ENCODE measurements at regions not wholly inside any gene's neighbourhood (a gene's known extent, or its start where the extent isn't known, plus 50 kb on each side); places are given as distances from the start of the nearest gene placed in this dataset.
"Not testable (repeated sequence)": the region's sequence is repeated elsewhere in the genome, so short reads cannot be mapped to it uniquely, and the experiment has no call there.

GRCh38 chr5:158235159-158235547 is 376.2 kb upstream of the CLINT1 start:
- H3K4me1 ChIP-seq (ENCODE audit: control insufficient read depth, insufficient read depth, low read length): no peaks in the 10 kb centered on the region
- H3K4me3 ChIP-seq (ENCODE audit: low read length): no peak overlapping the region
- no peaks in the 10 kb centered on the region for H3K27me3 ChIP-seq (ENCODE audit: control insufficient read depth, insufficient read depth)
- DNase-seq (no peak), ATAC-seq (no peak)
- H3K9me3 ChIP-seq (ENCODE audit: control insufficient read depth, low read length): no peaks in the 10 kb centered on the region
- 90% methylated on average over 4 of the region's 4 CpGs for WGBS
- no peak overlapping the region for H3K27ac ChIP-seq (ENCODE audit: low read length)
- intact Hi-C loops (cut with DNase I): no loop called here

- Histone ChIP-seq H3K4me3 (ENCODE audit: low read length) (no peak overlapping the region), H3K9me3 (ENCODE audit: control insufficient read depth, low read length) (no peaks in the 10 kb centered on the region), H3K4me1 (ENCODE audit: control insufficient read depth, insufficient read depth, low read length) (no peaks in the 10 kb centered on the region), H3K27ac (ENCODE audit: low read length) (no peak overlapping the region), H3K27me3 (ENCODE audit: control insufficient read depth, insufficient read depth) (no peaks in the 10 kb centered on the region)
- ATAC-seq: no peak
- DNase-seq: no peak
- 68% methylated on average over 11 of the region's 11 CpGs for WGBS
- intact Hi-C loops (cut with DNase I): no loop called here
These were observed 375.6 kb upstream of the CLINT1 start for GRCh38 chr5:158234323-158235158.

- DNase-seq (no peak), ATAC-seq (no peak)
- no peaks in the 10 kb centered on the region for H3K9me3 ChIP-seq (ENCODE audit: control insufficient read depth, low read length)
- no peaks in the 10 kb centered on the region for H3K27me3 ChIP-seq (ENCODE audit: control insufficient read depth, insufficient read depth)
- 86% methylated on average over 2 of the region's 2 CpGs for WGBS
- intact Hi-C loops (cut with DNase I): no loop called here
- no peak overlapping the region for H3K27ac ChIP-seq (ENCODE audit: low read length)
- H3K4me3 ChIP-seq (ENCODE audit: low read length): no peak overlapping the region
- H3K4me1 ChIP-seq (ENCODE audit: control insufficient read depth, insufficient read depth, low read length): no peaks in the 10 kb centered on the region
These were observed 374.9 kb upstream of the CLINT1 start for GRCh38 chr5:158233735-158234322.

- WGBS: 91% methylated on average over 5 of the region's 5 CpGs
- DNase-seq; H3K4me3 ChIP-seq (ENCODE audit: low read length); H3K27me3 ChIP-seq (ENCODE audit: control insufficient read depth, insufficient read depth); intact Hi-C loops (cut with DNase I); H3K4me1 ChIP-seq (ENCODE audit: control insufficient read depth, insufficient read depth, low read length); ATAC-seq; H3K9me3 ChIP-seq (ENCODE audit: control insufficient read depth, low read length); H3K27ac ChIP-seq (ENCODE audit: low read length): not testable (repeated sequence)
These were observed 368.4 kb upstream of the CLINT1 start for GRCh38 chr5:158227314-158227713.

- H3K4me3 ChIP-seq (ENCODE audit: low read length): no peak overlapping the region
- ATAC-seq (no peak), DNase-seq (no peak)
- H3K4me1 ChIP-seq (ENCODE audit: control insufficient read depth, insufficient read depth, low read length): no peaks in the 10 kb centered on the region
- intact Hi-C loops (cut with DNase I): no loop called here
- H3K27ac ChIP-seq (ENCODE audit: low read length): no peak overlapping the region
- H3K9me3 ChIP-seq (ENCODE audit: control insufficient read depth, low read length): no peaks in the 10 kb centered on the region
- WGBS: 89% methylated on average over 5 of the region's 5 CpGs
- no peaks in the 10 kb centered on the region for H3K27me3 ChIP-seq (ENCODE audit: control insufficient read depth, insufficient read depth)
These were observed 367.6 kb upstream of the CLINT1 start for GRCh38 chr5:158226496-158226895.

GRCh38 chr5:158224253-158224652 is 365.3 kb upstream of the CLINT1 start:
- H3K4me3 ChIP-seq (ENCODE audit: low read length): no peak overlapping the region
- no peak for DNase-seq
- no peaks in the 10 kb centered on the region for H3K9me3 ChIP-seq (ENCODE audit: control insufficient read depth, low read length)
- no peak overlapping the region for H3K27ac ChIP-seq (ENCODE audit: low read length)
- 89% methylated on average over 2 of the region's 2 CpGs for WGBS
- no peaks in the 10 kb centered on the region for H3K4me1 ChIP-seq (ENCODE audit: control insufficient read depth, insufficient read depth, low read length)
- H3K27me3 ChIP-seq (ENCODE audit: control insufficient read depth, insufficient read depth): no peaks in the 10 kb centered on the region
- intact Hi-C loops (cut with DNase I): no loop called here
- ATAC-seq: no peak

GRCh38 chr5:158223054-158223600 is 364.2 kb upstream of the CLINT1 start:
- DNase-seq (no peak), ATAC-seq (no peak)
- intact Hi-C loops (cut with DNase I): no loop called here
- H3K27ac ChIP-seq (ENCODE audit: low read length): no peak overlapping the region
- no peaks in the 10 kb centered on the region for H3K4me1 ChIP-seq (ENCODE audit: control insufficient read depth, insufficient read depth, low read length)
- no peak overlapping the region for H3K4me3 ChIP-seq (ENCODE audit: low read length)
- no peaks in the 10 kb centered on the region for H3K27me3 ChIP-seq (ENCODE audit: control insufficient read depth, insufficient read depth)
- WGBS: 84% methylated on average over 7 of the region's 7 CpGs
- H3K9me3 ChIP-seq (ENCODE audit: control insufficient read depth, low read length): no peaks in the 10 kb centered on the region

- 76% methylated on average over 3 of the region's 3 CpGs for WGBS
- ATAC-seq (no peak), DNase-seq (no peak)
- Histone ChIP-seq H3K4me1 (ENCODE audit: control insufficient read depth, insufficient read depth, low read length) (no peaks in the 10 kb centered on the region), H3K4me3 (ENCODE audit: low read length) (no peak overlapping the region), H3K9me3 (ENCODE audit: control insufficient read depth, low read length) (no peaks in the 10 kb centered on the region), H3K27ac (ENCODE audit: low read length) (no peak overlapping the region), H3K27me3 (ENCODE audit: control insufficient read depth, insufficient read depth) (no peaks in the 10 kb centered on the region)
- intact Hi-C loops (cut with DNase I): no loop called here
These were observed 354.0 kb upstream of the CLINT1 start for GRCh38 chr5:158212917-158213316.

GRCh38 chr5:158212237-158212636 is 353.3 kb upstream of the CLINT1 start:
- Histone ChIP-seq H3K27ac (ENCODE audit: low read length) (no peak overlapping the region), H3K4me1 (ENCODE audit: control insufficient read depth, insufficient read depth, low read length) (no peaks in the 10 kb centered on the region), H3K4me3 (ENCODE audit: low read length) (no peak overlapping the region), H3K27me3 (ENCODE audit: control insufficient read depth, insufficient read depth) (no peaks in the 10 kb centered on the region), H3K9me3 (ENCODE audit: control insufficient read depth, low read length) (no peaks in the 10 kb centered on the region)
- WGBS: 78% methylated on average over 2 of the region's 2 CpGs
- ATAC-seq (no peak), DNase-seq (no peak)
- intact Hi-C loops (cut with DNase I): no loop called here

- Histone ChIP-seq H3K4me3 (ENCODE audit: low read length) (no peak overlapping the region), H3K27me3 (ENCODE audit: control insufficient read depth, insufficient read depth) (no peaks in the 10 kb centered on the region), H3K4me1 (ENCODE audit: control insufficient read depth, insufficient read depth, low read length) (no peaks in the 10 kb centered on the region), H3K27ac (ENCODE audit: low read length) (no peak overlapping the region), H3K9me3 (ENCODE audit: control insufficient read depth, low read length) (no peaks in the 10 kb centered on the region)
- intact Hi-C loops (cut with DNase I): no loop called here
- ATAC-seq (no peak), DNase-seq (no peak)
- 86% methylated on average over 5 of the region's 5 CpGs for WGBS
These were observed 350.4 kb upstream of the CLINT1 start for GRCh38 chr5:158209219-158209908.

- intact Hi-C loops (cut with DNase I): no loop called here
- Histone ChIP-seq H3K27me3 (ENCODE audit: control insufficient read depth, insufficient read depth) (no peaks in the 10 kb centered on the region), H3K9me3 (ENCODE audit: control insufficient read depth, low read length) (no peaks in the 10 kb centered on the region), H3K27ac (ENCODE audit: low read length) (no peak overlapping the region), H3K4me1 (ENCODE audit: control insufficient read depth, insufficient read depth, low read length) (no peaks in the 10 kb centered on the region), H3K4me3 (ENCODE audit: low read length) (no peak overlapping the region)
- no peak for DNase-seq
- WGBS: 90% methylated on average over 10 of the region's 10 CpGs
- ATAC-seq: no peak
These were observed 348.8 kb upstream of the CLINT1 start for GRCh38 chr5:158207733-158208132.
